Fibroblast of villous mesenchyme (primary cell): ENCODE measurements at regions not wholly inside any gene's neighbourhood (a gene's known extent, or its start where the extent isn't known, plus 50 kb on each side); places are given as distances from the start of the nearest gene placed in this dataset.

Experiments used
- DNase-seq: peaks from one replicate; pipeline ENCODE4 v3.0.0-alpha.2; 2010; ENCODE audit warnings: low read depth
- H3K4me3 ChIP-seq: 2 replicates; pipeline ENCODE4 v1.5.1; 2011; ENCODE audit warnings: low read depth, mild to moderate bottlenecking, low read length
- CTCF ChIP-seq: IDR thresholded peaks from 2 replicates; pipeline ENCODE4 v1.5.1; 2012; ENCODE audit warnings: low read depth, mild to moderate bottlenecking, low read length; ENCODE audit not compliant: insufficient read depth

DNA sequence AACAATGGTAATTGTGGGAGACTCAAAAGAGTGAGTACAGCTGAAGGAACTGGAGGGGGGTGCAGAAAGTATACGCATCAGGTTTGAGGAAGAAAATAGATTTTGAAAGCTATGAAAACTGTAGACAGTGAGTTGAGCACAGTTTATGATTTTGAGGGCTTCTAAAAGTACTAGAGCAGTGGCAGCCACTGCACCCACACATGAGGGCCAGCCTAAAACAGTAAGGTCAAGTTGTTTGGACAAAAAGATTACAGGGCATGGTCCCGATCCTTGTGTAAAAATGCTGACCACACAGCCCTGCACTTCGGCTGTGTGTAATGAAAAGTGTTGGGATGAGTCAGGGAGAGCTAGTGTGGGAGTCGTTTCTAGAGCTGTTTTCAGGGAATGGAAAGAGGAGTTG lies 2282.1 kb downstream of the TP53TG3F start:
- TF ChIP-seq CTCF = no peak
- no peak for DNase-seq
- H3K4me3 ChIP-seq = no peak overlapping the region

DNA sequence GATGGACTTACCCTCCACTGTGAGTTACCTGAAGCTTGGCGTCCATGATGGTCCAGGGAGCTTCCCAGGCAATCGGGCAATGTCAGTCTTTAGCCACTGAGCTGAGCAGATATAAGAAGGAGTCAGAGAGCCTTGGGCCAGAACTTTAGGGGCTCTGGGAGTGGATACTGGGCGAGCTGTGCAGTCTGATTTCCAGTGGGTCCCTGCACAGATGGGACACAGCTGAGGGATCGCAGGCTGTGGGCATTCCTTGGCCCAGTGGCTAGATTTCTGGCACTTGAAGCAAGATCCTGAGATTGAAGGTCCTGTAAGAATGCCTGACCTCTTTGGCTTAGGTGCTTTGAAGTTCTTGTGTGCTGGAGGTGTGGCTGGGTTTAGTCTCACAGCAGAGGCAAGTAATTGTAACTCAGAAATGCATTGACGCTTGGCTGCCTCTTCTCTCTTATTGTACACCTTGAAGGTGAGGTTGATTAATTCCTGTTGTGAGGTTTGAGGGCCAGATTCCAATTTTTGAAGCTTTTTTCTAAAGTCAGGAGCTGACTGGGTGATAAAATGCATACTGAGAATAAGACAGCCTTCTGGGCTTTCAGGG lies 2283.8 kb downstream of the TP53TG3F start:
- TF ChIP-seq CTCF = no peak
- H3K4me3 ChIP-seq = no peak overlapping the region
- no peak for DNase-seq

DNA sequence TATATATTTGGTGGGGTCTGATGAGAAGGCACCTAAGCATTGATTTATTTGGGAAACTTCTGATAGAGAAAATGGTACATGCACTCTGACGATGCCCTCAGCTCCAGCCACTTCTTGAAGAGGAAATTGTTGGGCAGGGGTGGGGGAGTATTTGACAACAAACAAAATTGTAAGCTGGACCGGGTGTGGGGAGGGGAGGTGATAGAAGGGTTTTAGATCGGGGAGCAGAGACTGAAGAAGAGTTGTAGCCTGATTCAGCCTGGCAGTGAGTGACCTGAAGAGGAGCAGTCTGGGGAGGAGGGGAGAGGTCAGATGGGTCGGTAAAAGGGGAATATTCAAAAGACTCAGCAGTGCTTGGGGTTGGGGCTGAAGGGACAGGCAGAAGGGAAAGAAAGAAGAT lies 2284.7 kb downstream of the TP53TG3F start:
- TF ChIP-seq CTCF = no peak
- H3K4me3 ChIP-seq = no peak overlapping the region
- no peak for DNase-seq

DNA sequence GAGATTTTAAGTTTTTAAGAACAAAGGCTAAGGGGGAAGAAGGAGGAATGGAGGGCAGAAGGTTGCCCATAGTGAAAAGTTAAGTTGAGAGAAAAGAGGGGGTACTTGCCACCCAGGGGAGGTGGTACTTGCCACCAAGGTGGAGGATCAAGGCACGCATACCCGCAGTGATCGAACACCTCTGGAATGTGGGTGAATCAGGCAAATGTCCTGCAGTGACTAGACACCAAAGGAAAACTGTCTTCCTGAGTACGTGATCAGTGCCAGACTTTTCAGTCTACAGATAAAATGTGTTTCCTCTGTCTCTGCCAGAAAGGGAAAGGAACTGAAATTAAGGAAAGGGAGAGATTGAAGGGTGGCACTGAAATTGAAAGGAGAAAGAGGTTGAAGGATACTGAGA lies 2285.3 kb downstream of the TP53TG3F start:
- no peak for DNase-seq
- H3K4me3 ChIP-seq = no peak overlapping the region
- no peak for TF ChIP-seq CTCF

DNA sequence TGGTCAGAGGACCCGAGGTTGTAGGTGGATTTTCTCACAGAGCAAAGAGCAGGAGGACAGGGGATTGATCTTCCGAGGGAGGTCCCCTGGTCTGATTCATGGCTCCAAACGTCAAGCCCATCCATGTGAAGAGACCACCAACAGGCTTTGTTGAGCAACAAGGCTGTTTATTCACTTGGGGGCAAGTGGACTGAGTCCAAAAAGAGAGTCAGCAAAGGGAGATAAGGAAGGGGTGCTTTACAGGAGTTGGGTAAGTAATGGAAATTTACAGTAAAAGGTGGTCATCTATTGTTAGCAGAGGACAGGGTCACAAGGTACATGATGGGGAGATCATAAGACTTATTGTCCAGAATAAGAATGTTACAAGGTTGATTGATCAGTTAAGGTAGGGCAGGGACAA lies 2285.8 kb downstream of the TP53TG3F start:
- H3K4me3 ChIP-seq = no peak overlapping the region
- no peak for DNase-seq
- no peak for TF ChIP-seq CTCF

- TF ChIP-seq CTCF = no peak
- H3K4me3 ChIP-seq = no peak overlapping the region
- no peak for DNase-seq
Observed at GRCh38 chr16:35745821-35746248, 2286.4 kb downstream of the TP53TG3F start.
